Fibroblast of lung (primary cell): ENCODE measurements at regions not wholly inside any gene's neighbourhood (a gene's known extent, or its start where the extent isn't known, plus 50 kb on each side); places are given as distances from the start of the nearest gene placed in this dataset.

Source experiments
- CTCF ChIP-seq, 2 donors: IDR thresholded peaks in 1 of 2; conservative IDR thresholded peaks in 1 of 2; 1 replicate in 1 of 2; 2 replicates in 1 of 2; pipeline ENCODE4 v1.5.1; 2011 to 2012; ENCODE audit warnings: low read length in 2 of 2, control low read depth in 1 of 2, inconsistent platforms in 1 of 2, low read depth in 1 of 2, mild to moderate bottlenecking in 1 of 2
- EZH2 ChIP-seq: IDR thresholded peaks from 2 replicates; pipeline ENCODE4 v1.5.1; 2012; ENCODE audit warnings: low read length, control low read depth, mild to moderate bottlenecking; ENCODE audit errors: missing control alignments

- TF ChIP-seq CTCF (conservative IDR thresholded peaks at IDR 0.05 in 1 of 2, IDR thresholded peaks at IDR 0.05 in 1 of 2; ENCODE audit: low read depth in 1 of 2, low read length in 2 of 2) (no peak), EZH2 (no peak)
These were observed 71.2 kb upstream of the GOLGA8B start for GRCh38 chr15:34654625-34655024.
